ENCODE measurements at regions not wholly inside any gene's neighbourhood (a gene's known extent, or its start where the extent isn't known, plus 50 kb on each side); places are given as distances from the start of the nearest gene placed in this dataset.
A peak's percentile ranks its signal among the peaks of the same experiment; 100 is the strongest.

- no peak for TF ChIP-seq CTCF (IDR thresholded peaks at IDR 0.05)
- no peaks in the 10 kb centered on the region for H3K9me3 ChIP-seq
- ATAC-seq (peak; percentile 73), DNase-seq (peak in 2 of 3 donors; percentile 30 to 71)
- H3K4me1 ChIP-seq (ENCODE audit: low read depth): no peaks in the 10 kb centered on the region
- H3K36me3 ChIP-seq (ENCODE audit: low read depth): no peaks in the 10 kb centered on the region
- no peak overlapping the region for H3K4me3 ChIP-seq
- intact Hi-C loops (cut with DNase I, micrococcal nuclease): no loop called here
Observed at GRCh38 chr10:124145109-124145870, 51.9 kb upstream of the CHST15 start.

GRCh38 chr10:124144536-124144935, 51.1 kb upstream of the CHST15 start:
- Histone ChIP-seq H3K9me3 (no peaks in the 10 kb centered on the region), H3K4me1 (ENCODE audit: low read depth) (no peaks in the 10 kb centered on the region), H3K36me3 (ENCODE audit: low read depth) (no peaks in the 10 kb centered on the region), H3K4me3 (no peak overlapping the region)
- intact Hi-C loops (cut with DNase I, micrococcal nuclease): no loop called here
- ATAC-seq (no peak), DNase-seq (no peak)
- no peak for TF ChIP-seq CTCF (IDR thresholded peaks at IDR 0.05)

GRCh38 chr10:124143721-124144120, 50.3 kb upstream of the CHST15 start:
- Histone ChIP-seq H3K9me3 (no peaks in the 10 kb centered on the region), H3K36me3 (ENCODE audit: low read depth) (no peaks in the 10 kb centered on the region), H3K4me3 (no peak overlapping the region), H3K4me1 (ENCODE audit: low read depth) (no peaks in the 10 kb centered on the region)
- TF ChIP-seq CTCF (IDR thresholded peaks at IDR 0.05): no peak
- ATAC-seq (no peak), DNase-seq (no peak)
- intact Hi-C loops (cut with DNase I, micrococcal nuclease): no loop called here
